BJ (cell line): ENCODE measurements at regions not wholly inside any gene's neighbourhood (a gene's known extent, or its start where the extent isn't known, plus 50 kb on each side); places are given as distances from the start of the nearest gene placed in this dataset.

Source experiments
- CTCF ChIA-PET: fragments of 350-600 bp; formaldehyde crosslinking; extraction: SDS; loops from one replicate; lab custom pipeline; 2021; ENCODE audit warnings: antibody characterized with exemption, inconsistent platforms; lab: Yijun Ruan, JAX
- POLR2A ChIA-PET: fragments of 300-600 bp; sonication (Branson Sonifier 250); formaldehyde crosslinking; extraction: SDS; loops from one replicate; lab custom pipeline; 2021; ENCODE audit warnings: antibody characterized with exemption; lab: Charles Lee
- DNase-seq: peaks from one replicate; pipeline ENCODE4 v3.0.0-alpha.2; 2011; ENCODE audit warnings: low read depth
- H3K27me3 ChIP-seq: 2 replicates; pipeline ENCODE4 v1.6.0; 2011; ENCODE audit warnings: low read length; ENCODE audit not compliant: control insufficient read depth, insufficient read depth
- H3K36me3 ChIP-seq: 2 replicates; pipeline ENCODE4 v1.5.1; 2011; ENCODE audit warnings: low read length; ENCODE audit not compliant: control insufficient read depth, insufficient read depth
- H3K4me3 ChIP-seq: 2 replicates; pipeline ENCODE4 v1.5.1; 2011; ENCODE audit warnings: low read depth, mild to moderate bottlenecking, control low read depth, low read length
- CTCF ChIP-seq: IDR thresholded peaks from 2 replicates; pipeline ENCODE4 v1.5.1; 2011; ENCODE audit warnings: low read depth, mild to moderate bottlenecking, control low read depth, inconsistent platforms, low read length, moderate library complexity; ENCODE audit not compliant: insufficient read depth

DNA sequence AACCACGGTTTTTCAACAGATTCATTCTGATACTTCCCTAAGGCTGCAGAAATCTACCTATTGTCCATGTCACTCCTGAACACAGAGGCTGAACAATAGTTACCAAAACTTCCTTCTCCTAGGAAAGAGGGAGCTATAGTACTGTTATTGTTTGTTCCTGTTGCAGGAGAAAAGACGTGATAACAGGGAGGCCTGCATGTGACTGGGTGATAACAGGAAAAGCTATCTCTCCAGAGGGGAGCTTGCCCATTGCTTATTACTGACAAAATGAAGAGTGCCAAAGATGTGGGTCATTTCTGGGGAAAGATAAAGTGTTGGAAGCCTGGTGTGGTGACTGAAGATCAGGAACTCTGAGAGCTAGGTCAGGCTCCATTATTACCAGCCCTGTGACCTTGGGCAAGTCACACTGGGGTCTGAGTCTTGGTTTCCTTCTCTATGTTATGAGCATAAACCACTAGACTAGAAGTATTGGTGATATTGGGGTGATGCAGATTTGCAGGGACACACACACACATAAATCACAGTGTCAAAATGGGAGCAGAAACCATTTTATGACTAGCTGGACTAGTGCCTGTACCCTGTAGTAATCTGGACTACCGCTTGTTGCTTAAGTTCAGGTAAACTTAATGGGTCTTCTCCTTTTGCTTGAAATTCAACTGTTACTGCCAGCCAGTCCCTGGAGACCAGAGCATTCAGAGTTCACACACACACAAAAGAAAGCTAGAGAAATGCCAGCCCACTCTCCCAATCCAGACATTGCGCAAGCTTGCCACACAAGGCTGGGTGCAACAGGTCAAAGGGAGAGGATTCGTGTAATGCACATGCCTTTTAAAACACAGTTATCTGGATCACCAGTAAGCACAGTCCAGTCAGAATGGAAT is 136.0 kb upstream of the CNR1 start:
- ChIA-PET CTCF (no interaction called here), POLR2A (interaction anchor here (0.5 kb wide), 1 partner anchor 431 kb away, joined by 20 read pairs; no protein-coding TSS in a partner anchor)
- Histone ChIP-seq H3K36me3 (no peaks in the 10 kb centered on the region), H3K4me3 (no peak overlapping the region), H3K27me3 (no peaks in the 10 kb centered on the region)
- no peak for DNase-seq
- TF ChIP-seq CTCF, result no peak

- DNase-seq, result no peak
- CTCF ChIA-PET, result interaction anchor here (0.6 kb wide), 1 partner anchor 1277 kb away, joined by 4 read pairs; no protein-coding TSS in a partner anchor
Measured at GRCh38 chr6:88301256-88301655, 135.1 kb upstream of the CNR1 start.

DNA sequence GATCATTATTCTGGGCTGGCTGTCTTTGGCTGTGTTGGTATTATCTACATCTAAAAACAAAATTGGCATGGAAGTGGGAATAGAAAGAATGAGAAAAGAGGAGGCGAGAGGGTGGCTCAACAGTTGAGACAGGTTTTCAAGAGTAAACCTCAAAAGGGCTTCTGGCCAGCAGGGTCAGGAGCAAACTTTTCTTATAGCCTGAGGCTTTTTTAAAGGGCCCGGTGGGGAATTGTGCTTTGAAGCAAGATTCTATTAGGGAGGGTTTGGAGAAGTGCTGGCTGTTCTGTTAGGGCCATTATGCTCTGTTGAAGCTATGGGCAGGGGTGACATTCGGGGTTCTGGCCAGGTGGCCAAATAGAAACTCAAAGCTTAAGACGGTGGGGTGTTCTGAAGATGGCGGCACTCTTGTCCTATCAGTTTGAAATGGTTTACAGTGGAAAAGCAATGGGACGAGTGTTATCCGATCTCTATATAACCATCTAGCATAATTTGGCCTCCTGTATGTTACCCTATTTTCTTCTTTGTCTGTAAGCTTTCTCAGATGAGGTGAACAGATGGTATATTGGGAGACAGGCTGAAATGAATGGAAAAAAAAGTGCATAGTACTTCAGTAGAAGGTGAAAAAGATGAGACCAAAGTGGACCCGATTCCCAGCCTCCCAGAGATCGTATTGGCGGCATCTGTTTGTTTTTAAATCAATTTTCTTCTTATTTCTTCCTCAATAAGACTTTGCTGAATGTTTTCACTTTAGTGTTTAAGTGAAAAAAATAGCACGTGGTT is 132.1 kb upstream of the CNR1 start:
- H3K36me3 ChIP-seq, result no peaks in the 10 kb centered on the region
- no peak overlapping the region for H3K4me3 ChIP-seq
- H3K27me3 ChIP-seq, result no peaks in the 10 kb centered on the region
- ChIA-PET CTCF (interaction anchor here (0.7 kb wide), 1 partner anchor 50 kb away, joined by 3 read pairs; no protein-coding TSS in a partner anchor), POLR2A (interaction anchor here (0.7 kb wide), 2 partner anchors 775 to 1263 kb away, joined by 3 to 4 read pairs; no protein-coding TSS in a partner anchor)
- no peak for TF ChIP-seq CTCF
- DNase-seq, result no peak

More at GRCh38 chr6:88301256-88301655, 135.1 kb upstream of the CNR1 start:
- Histone ChIP-seq H3K27me3 (no peaks in the 10 kb centered on the region), H3K4me3 (no peak overlapping the region), H3K36me3 (no peaks in the 10 kb centered on the region)
- POLR2A ChIA-PET, result no interaction called here
- TF ChIP-seq CTCF, result no peak

GRCh38 chr6:88296694-88297093 is 130.5 kb upstream of the CNR1 start:
- ChIA-PET CTCF (no interaction called here), POLR2A (no interaction called here)
- Histone ChIP-seq H3K36me3 (no peaks in the 10 kb centered on the region), H3K4me3 (no peak overlapping the region), H3K27me3 (no peaks in the 10 kb centered on the region)
- no peak for DNase-seq
- no peak for TF ChIP-seq CTCF

- POLR2A ChIA-PET, result no interaction called here
- Histone ChIP-seq H3K27me3 (no peaks in the 10 kb centered on the region), H3K4me3 (no peak overlapping the region), H3K36me3 (no peaks in the 10 kb centered on the region)
- TF ChIP-seq CTCF, result no peak
- no peak for DNase-seq
- CTCF ChIA-PET, result no interaction called here
Measured at GRCh38 chr6:88295663-88296062, 129.5 kb upstream of the CNR1 start.
